ENCODE measurements at regions not wholly inside any gene's neighbourhood (a gene's known extent, or its start where the extent isn't known, plus 50 kb on each side); places are given as distances from the start of the nearest gene placed in this dataset.

DNA sequence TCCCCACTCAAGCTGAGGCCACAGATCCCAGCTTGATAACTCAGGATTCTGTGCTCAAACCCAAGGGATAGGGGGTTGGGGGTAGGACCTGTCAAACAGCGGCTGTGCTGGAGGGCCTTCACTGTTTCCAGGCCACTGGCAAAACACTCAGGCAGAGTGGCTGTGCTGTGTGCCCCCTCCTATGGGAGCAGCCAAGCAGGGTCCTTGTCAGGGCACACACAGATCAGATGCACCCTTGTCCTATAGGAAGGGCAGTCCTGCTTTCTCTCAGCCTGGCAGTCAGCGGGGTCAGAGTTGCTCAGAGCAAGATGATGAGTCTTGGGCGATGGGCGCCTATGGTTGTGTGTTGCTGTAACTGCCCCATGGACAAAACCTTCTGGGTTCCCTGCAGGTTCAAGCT is 554.8 kb downstream of the TBC1D32 start:
- TF ChIP-seq, protein P1, sequence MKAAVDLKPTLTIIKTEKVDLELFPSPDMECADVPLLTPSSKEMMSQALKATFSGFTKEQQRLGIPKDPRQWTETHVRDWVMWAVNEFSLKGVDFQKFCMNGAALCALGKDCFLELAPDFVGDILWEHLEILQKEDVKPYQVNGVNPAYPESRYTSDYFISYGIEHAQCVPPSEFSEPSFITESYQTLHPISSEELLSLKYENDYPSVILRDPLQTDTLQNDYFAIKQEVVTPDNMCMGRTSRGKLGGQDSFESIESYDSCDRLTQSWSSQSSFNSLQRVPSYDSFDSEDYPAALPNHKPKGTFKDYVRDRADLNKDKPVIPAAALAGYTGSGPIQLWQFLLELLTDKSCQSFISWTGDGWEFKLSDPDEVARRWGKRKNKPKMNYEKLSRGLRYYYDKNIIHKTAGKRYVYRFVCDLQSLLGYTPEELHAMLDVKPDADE (IDR thresholded peaks at IDR 0.05) = no peak
- no peak for TF ChIP-seq CTCF (conservative IDR thresholded peaks at IDR 0.05; ENCODE audit: low read depth in 2 of 2)
- no peak for TF ChIP-seq POLR2AphosphoS5 (IDR thresholded peaks at IDR 0.05; ENCODE audit: low read depth)
- no peak for TF ChIP-seq REST (IDR thresholded peaks at IDR 0.05; ENCODE audit: unreplicated experiment)
